Breast epithelium (tissue), 3 donors: ENCODE measurements at regions not wholly inside any gene's neighbourhood (a gene's known extent, or its start where the extent isn't known, plus 50 kb on each side); places are given as distances from the start of the nearest gene placed in this dataset.

ENCODE experiments used
- POLR2AphosphoS5 ChIP-seq, 3 donors: sonication (generic); formaldehyde crosslinking; IDR thresholded peaks; one replicate each; pipeline ENCODE4 v1.6.1; 2017; ENCODE audit warnings: antibody characterized with exemption in 3 of 3
- TF ChIP-seq, protein P1 (sequence below), 3 donors: fragments of 450-650 bp; IDR thresholded peaks; one replicate each; pipeline ENCODE4 v1.5.1; 2016 to 2017; ENCODE audit warnings: antibody characterized with exemption in 3 of 3, mild to moderate bottlenecking in 3 of 3, moderate library complexity in 3 of 3

GRCh38 chr1:47555841-47556560 lies 118.2 kb downstream of the FOXD2 start:
- TF ChIP-seq, protein P1, sequence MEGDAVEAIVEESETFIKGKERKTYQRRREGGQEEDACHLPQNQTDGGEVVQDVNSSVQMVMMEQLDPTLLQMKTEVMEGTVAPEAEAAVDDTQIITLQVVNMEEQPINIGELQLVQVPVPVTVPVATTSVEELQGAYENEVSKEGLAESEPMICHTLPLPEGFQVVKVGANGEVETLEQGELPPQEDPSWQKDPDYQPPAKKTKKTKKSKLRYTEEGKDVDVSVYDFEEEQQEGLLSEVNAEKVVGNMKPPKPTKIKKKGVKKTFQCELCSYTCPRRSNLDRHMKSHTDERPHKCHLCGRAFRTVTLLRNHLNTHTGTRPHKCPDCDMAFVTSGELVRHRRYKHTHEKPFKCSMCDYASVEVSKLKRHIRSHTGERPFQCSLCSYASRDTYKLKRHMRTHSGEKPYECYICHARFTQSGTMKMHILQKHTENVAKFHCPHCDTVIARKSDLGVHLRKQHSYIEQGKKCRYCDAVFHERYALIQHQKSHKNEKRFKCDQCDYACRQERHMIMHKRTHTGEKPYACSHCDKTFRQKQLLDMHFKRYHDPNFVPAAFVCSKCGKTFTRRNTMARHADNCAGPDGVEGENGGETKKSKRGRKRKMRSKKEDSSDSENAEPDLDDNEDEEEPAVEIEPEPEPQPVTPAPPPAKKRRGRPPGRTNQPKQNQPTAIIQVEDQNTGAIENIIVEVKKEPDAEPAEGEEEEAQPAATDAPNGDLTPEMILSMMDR (IDR thresholded peaks at IDR 0.05) = no peak
- no peak for TF ChIP-seq POLR2AphosphoS5 (IDR thresholded peaks at IDR 0.05)
